HG03439 (cell line): ENCODE measurements at regions not wholly inside any gene's neighbourhood (a gene's known extent, or its start where the extent isn't known, plus 50 kb on each side); places are given as distances from the start of the nearest gene placed in this dataset.
"Not testable (repeated sequence)": the region's sequence is repeated elsewhere in the genome, so short reads cannot be mapped to it uniquely, and the experiment has no call there.

Experiments used
- ATAC-seq: cut with Tn5 transposase; IDR thresholded peaks from one replicate; pipeline ENCODE4 v1.9.1; 2021; ENCODE audit warnings: mild to moderate bottlenecking, moderate library complexity; ENCODE audit not compliant: unreplicated experiment

GRCh38 chr20:30384841-30385240, 872.6 kb upstream of the DEFB115 start:
- ATAC-seq, result not testable (repeated sequence)

- ATAC-seq, result not testable (repeated sequence)
Observed at GRCh38 chr20:30386099-30386498, 871.4 kb upstream of the DEFB115 start.

GRCh38 chr20:30387823-30388222, 869.6 kb upstream of the DEFB115 start:
- ATAC-seq, result not testable (repeated sequence)

GRCh38 chr20:30393523-30393922, 863.9 kb upstream of the DEFB115 start:
- ATAC-seq, result not testable (repeated sequence)

- ATAC-seq, result not testable (repeated sequence)
Observed at GRCh38 chr20:30397111-30397510, 860.4 kb upstream of the DEFB115 start.

- ATAC-seq, result not testable (repeated sequence)
Observed at GRCh38 chr20:30405061-30405460, 852.4 kb upstream of the DEFB115 start.

GRCh38 chr20:30405585-30405984, 851.9 kb upstream of the DEFB115 start:
- not testable (repeated sequence) for ATAC-seq

GRCh38 chr20:30406370-30406769, 851.1 kb upstream of the DEFB115 start:
- not testable (repeated sequence) for ATAC-seq

- ATAC-seq, result no peak
Observed at GRCh38 chr20:30412972-30413371, 844.5 kb upstream of the DEFB115 start.

GRCh38 chr20:30417387-30417786, 840.1 kb upstream of the DEFB115 start:
- not testable (repeated sequence) for ATAC-seq

GRCh38 chr20:30418378-30418777, 839.1 kb upstream of the DEFB115 start:
- not testable (repeated sequence) for ATAC-seq

GRCh38 chr20:30419466-30419865, 838.0 kb upstream of the DEFB115 start:
- ATAC-seq, result no peak

- not testable (repeated sequence) for ATAC-seq
Observed at GRCh38 chr20:30419871-30420420, 837.5 kb upstream of the DEFB115 start.
